GM19328 (cell line): ENCODE measurements at regions not wholly inside any gene's neighbourhood (a gene's known extent, or its start where the extent isn't known, plus 50 kb on each side); places are given as distances from the start of the nearest gene placed in this dataset.

Source experiments
- ATAC-seq: cut with Tn5 transposase; IDR thresholded peaks from one replicate; pipeline ENCODE4 v1.9.1; 2021; ENCODE audit warnings: mild to moderate bottlenecking, moderate library complexity; ENCODE audit not compliant: unreplicated experiment

GRCh38 chr4:89604951-89605350 is 232.0 kb downstream of the SNCA start:
- no peak for ATAC-seq

DNA sequence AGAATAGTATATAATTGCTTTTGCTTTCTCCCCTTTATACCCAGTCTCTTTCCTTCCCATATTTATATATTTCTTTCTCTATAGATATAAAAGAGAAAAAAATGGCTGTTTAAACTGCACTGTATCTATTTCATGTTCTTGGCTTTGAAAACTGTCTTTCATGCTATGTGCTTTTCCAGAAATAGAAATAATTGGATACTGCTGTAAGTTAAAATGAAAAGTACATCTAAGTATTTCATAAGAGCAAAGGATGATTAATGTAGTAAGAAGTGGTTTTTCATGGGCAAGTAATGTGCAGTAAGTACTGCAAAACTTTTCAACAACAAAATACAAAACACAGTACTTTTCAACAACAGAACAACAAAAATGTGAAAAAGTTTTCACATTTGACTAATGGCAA is 237.9 kb downstream of the SNCA start:
- ATAC-seq = no peak

- ATAC-seq = no peak
Measured at GRCh38 chr4:89598602-89599001, 238.4 kb downstream of the SNCA start.

GRCh38 chr4:89595125-89595789 is 241.7 kb downstream of the SNCA start:
- no peak for ATAC-seq

DNA sequence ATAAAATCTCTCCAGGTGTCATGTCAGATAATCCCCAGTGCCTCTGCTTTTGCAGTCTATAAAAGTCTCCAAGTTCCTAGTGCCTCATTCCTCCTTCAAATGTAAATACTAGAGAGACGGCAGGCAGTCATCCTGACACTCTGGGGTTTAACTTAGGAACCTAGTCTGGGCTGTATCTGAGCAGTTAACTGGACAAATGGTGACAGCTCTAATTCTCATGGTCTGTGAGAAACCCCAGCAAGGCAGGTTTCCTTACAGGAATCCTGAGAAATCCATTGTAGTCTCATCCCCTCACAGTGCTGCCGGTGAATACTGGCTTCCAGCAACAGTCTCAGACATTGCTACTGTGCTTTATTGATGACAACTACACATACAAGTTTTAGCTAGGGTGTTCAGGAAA is 246.8 kb downstream of the SNCA start:
- no peak for ATAC-seq

DNA sequence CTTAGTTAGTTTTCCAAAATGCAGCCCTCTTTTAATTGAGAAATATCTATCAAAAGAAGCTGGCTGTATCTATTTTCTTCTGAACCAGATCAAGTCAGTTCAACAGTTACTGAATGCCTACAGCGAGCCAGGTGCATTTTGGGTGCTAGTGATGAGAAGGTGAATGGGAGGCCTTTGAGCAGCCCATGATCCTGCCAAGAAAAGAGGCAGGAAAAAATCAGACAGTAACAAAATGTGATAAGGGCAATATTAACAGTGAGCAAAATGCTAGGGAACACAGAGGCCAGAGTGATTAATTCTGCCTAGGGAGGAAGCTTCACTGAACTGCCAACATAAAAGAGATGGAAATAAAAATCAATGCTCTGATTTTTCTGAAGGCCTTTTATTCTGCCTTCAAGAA is 248.5 kb downstream of the SNCA start:
- ATAC-seq = no peak

DNA sequence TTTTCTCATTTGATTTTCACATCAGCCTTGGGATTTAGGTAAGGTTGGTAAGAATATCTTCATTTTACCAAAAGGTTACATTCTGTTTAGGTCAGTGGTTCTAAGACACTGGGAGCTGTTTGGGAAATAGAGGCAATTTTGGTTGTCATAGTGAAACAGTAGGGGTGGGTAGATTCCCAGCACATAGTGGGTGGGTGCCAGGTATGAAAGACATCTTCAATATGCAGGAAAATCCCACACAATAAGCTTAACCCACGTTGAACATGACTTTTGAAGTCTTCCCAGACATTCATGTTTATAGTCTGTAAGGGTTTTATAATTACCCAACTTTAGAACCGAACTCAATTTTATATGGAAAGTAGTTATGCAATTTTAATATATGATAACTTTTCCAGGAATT is 249.6 kb downstream of the SNCA start:
- ATAC-seq = no peak

- ATAC-seq = no peak
Measured at GRCh38 chr4:89586864-89587263, 250.1 kb downstream of the SNCA start.

GRCh38 chr4:89586318-89586717 is 250.6 kb downstream of the SNCA start:
- no peak for ATAC-seq

- ATAC-seq = no peak
Measured at GRCh38 chr4:89582756-89583505, 254.0 kb downstream of the SNCA start.

DNA sequence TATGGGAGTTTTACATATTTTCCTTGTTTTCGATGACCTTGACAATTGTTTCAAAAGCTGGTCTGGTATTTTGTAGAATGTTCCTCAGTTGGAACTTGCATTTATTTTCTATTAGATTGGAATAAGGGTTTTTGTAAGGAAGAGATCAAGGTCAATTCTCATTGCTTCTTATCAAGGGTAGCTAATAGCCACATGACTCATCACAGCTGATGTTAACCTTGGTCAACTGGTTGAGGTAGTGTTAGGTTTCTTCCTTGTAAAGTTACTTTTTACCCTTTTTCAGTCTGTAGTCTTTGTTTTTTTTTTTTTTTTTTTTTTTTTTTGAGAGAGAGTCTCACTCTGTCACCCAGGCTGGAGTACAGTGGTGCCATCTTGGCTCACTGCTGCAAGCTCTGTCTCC is 257.2 kb downstream of the SNCA start:
- ATAC-seq = no peak

DNA sequence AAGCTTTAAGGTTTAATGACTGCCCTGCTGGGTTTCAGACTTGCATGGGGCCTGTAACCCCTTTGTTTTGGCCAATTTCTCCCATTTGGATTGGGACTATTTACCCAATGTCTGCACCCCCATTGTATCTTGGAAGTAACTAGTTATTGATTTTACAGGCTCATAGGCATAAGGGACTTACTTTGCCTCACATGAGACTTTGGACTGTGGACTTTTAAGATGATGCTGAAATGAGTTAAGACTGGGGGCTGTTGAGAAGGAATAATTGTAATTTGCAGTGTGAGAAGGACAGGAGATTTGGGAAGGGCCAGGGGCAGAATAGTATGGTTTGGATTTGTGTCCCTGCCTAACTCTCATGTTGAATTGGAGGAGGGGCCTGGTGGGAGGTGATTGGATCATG is 260.7 kb downstream of the SNCA start:
- ATAC-seq = no peak

GRCh38 chr4:89575840-89576239 is 261.1 kb downstream of the SNCA start:
- no peak for ATAC-seq

DNA sequence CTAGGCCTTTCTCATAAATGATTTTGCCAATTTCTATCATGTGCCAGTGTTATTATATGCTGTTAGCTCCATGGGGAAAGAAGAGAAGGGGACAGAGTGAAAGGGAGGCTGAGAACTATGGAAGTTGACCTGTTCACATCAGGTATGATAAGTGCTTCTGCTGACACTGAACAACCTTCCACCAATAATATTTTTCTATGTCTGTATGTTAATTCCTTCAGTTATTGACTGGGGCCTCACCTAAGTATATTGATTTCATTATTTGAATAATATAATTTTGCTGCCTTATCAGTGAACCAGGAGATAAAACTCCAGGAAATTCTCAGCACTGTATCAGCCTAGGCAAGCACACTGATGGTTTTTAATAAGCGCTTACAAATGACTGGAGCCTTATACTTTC is 262.8 kb downstream of the SNCA start:
- no peak for ATAC-seq

DNA sequence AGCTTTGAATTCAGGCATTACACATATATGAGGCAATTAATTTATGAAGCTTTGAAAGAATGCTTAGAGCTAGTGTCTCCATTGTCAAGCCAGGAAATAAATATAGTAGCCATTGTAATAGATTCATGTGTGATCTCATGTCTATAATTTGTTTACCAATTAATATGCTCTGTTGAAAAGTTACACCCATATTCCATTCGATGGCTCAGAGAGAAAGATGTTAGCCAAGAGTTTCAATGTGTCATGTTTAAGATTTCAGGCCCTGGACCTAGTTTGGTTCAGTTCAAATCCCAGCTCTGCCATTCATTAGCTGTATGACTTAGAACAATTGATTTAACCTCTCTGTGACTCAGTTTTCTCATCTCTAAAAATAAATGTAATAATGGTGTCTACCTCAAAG is 263.3 kb downstream of the SNCA start:
- ATAC-seq = no peak

GRCh38 chr4:89572224-89572858 is 264.6 kb downstream of the SNCA start:
- no peak for ATAC-seq

- ATAC-seq = no peak
Measured at GRCh38 chr4:89570931-89571330, 263.3 kb upstream of the GPRIN3 start.

GRCh38 chr4:89567936-89568335 is 260.3 kb upstream of the GPRIN3 start:
- no peak for ATAC-seq

DNA sequence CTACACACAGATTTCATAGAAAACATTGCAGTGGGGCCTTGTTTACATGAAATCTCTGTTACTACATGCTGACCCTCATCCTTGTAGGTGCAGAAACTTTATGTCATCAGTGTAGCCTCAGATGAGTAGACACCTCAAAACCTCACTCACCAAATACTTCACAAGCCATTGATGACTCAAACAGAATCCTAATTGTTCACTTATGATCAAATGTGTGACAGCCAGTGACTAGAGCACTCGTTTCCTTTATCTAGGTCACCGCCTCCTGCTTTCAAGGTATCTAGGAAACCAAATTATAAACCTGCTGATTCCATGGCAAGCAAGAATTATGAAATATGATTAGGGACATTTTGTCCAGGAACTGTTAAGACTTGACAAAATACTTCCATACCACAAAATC is 255.8 kb upstream of the GPRIN3 start:
- no peak for ATAC-seq

GRCh38 chr4:89562746-89563145 is 255.1 kb upstream of the GPRIN3 start:
- no peak for ATAC-seq

DNA sequence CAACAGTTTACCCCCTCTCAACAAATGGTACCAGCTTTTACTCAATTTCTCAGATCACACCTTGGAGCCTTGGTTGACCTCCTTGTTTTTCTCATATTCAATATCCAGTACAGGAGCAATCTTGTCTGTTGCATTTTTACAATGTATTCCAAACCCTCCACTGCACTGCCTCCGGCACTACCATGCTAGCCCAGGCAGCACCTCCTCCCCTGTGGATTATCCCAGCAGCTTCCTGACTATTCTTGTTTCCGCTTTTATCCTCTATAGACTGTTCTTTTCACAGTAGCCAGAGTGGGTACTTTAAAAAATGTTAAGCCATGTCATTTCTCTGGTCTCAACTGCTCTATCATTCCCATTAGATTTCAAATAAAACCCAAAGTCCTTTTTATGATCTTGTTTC is 253.4 kb upstream of the GPRIN3 start:
- no peak for ATAC-seq

GRCh38 chr4:89558147-89558546 is 250.5 kb upstream of the GPRIN3 start:
- no peak for ATAC-seq
